SK-N-SH (cell line): ENCODE measurements at regions not wholly inside any gene's neighbourhood (a gene's known extent, or its start where the extent isn't known, plus 50 kb on each side); places are given as distances from the start of the nearest gene placed in this dataset.

Source experiments
- CTCF ChIA-PET: fragments of 300-600, 350-600 bp; formaldehyde crosslinking; extraction: SDS; loops from one replicate; lab custom pipeline; 2021; lab: Yijun Ruan, JAX
- POLR2A ChIA-PET: fragments of 350-600 bp; sonication (Branson Sonifier 250); formaldehyde crosslinking; extraction: SDS; loops from one replicate; lab custom pipeline; 2020; ENCODE audit warnings: antibody characterized with exemption, inconsistent platforms; lab: Yijun Ruan, JAX
- DNase-seq: peaks from one replicate; pipeline ENCODE4 v3.0.0; 2012
- H2AFZ ChIP-seq: fragments of 200-600 bp; sonication (generic); 2 replicates; pipeline ENCODE4 v1.8.1; 2016; ENCODE audit warnings: antibody characterized with exemption, mild to moderate bottlenecking, low read depth
- H3F3A ChIP-seq: fragments of 200-600 bp; sonication (generic); replicated peaks from 2 replicates; pipeline ENCODE3; 2016; ENCODE audit warnings: antibody characterized with exemption, mild to moderate bottlenecking; ENCODE audit not compliant: insufficient read depth
- H3K27ac ChIP-seq, 2 experiments: fragments of 200-500 bp in 1 of 2; fragments of 200-600 bp in 1 of 2; sonication (Bioruptor generic) in 1 of 2; sonication (generic), shearing (Covaris generic) in 1 of 2; 2 replicates each; pipeline versions ENCODE4 v1.5.1 to v1.6.1; 2014 to 2016; ENCODE audit warnings: low read depth in 2 of 2, inconsistent platforms in 1 of 2, low read length in 1 of 2, mild to moderate bottlenecking in 1 of 2, mixed read lengths in 1 of 2
- H3K27me3 ChIP-seq: fragments of 200-600 bp; sonication (generic), shearing (Covaris generic); 2 replicates; pipeline ENCODE4 v1.6.1; 2016; ENCODE audit warnings: mixed run types; ENCODE audit not compliant: insufficient read depth
- H3K36me3 ChIP-seq, 2 experiments: fragments of 200-500 bp in 1 of 2; fragments of 200-600 bp in 1 of 2; sonication (Bioruptor generic) in 1 of 2; sonication (generic) in 1 of 2; replicated peaks in 1 of 2; 2 replicates each; pipeline versions ENCODE3 to v1.5.1; 2014 to 2016; ENCODE audit warnings: low read length in 1 of 2, mild to moderate bottlenecking in 1 of 2; ENCODE audit not compliant: insufficient read depth in 2 of 2, control insufficient read depth in 1 of 2
- H3K4me1 ChIP-seq, 2 experiments: fragments of 200-500 bp in 1 of 2; fragments of 200-600 bp in 1 of 2; sonication (Bioruptor generic) in 1 of 2; sonication (generic), shearing (Covaris generic) in 1 of 2; 2 replicates each; pipeline versions ENCODE4 v1.5.1 to v1.6.1; 2014 to 2016; ENCODE audit warnings: low read depth in 1 of 2, low read length in 1 of 2, mixed run types in 1 of 2; ENCODE audit not compliant: insufficient read depth in 2 of 2, control insufficient read depth in 1 of 2
- H3K4me2 ChIP-seq: fragments of 200-600 bp; sonication (generic), shearing (Covaris generic); 2 replicates; pipeline ENCODE4 v1.6.1; 2017; ENCODE audit warnings: mixed run types
- H3K4me3 ChIP-seq, 2 experiments: fragments of 200-500 bp in 1 of 2; fragments of 200-600 bp in 1 of 2; sonication (Bioruptor generic) in 1 of 2; sonication (generic), shearing (Covaris generic) in 1 of 2; 2 replicates each; pipeline versions ENCODE4 v1.5.1 to v1.8.1; 2014 to 2016; ENCODE audit warnings: low read depth in 2 of 2, inconsistent platforms in 1 of 2, low read length in 1 of 2, mild to moderate bottlenecking in 1 of 2, mixed read lengths in 1 of 2, moderate library complexity in 1 of 2
- H3K79me2 ChIP-seq: fragments of 200-600 bp; sonication (generic); 2 replicates; pipeline ENCODE4 v1.8.1; 2017; ENCODE audit warnings: mild to moderate bottlenecking; ENCODE audit not compliant: insufficient read depth
- H3K9ac ChIP-seq: fragments of 200-600 bp; sonication (generic); 2 replicates; pipeline ENCODE4 v1.6.1; 2017; ENCODE audit warnings: mixed run types
- H3K9me2 ChIP-seq: fragments of 200-600 bp; sonication (generic); 2 replicates; pipeline ENCODE4 v1.6.1; 2017; ENCODE audit warnings: mixed run types
- H3K9me3 ChIP-seq: fragments of 200-600 bp; sonication (generic); 2 replicates; pipeline ENCODE4 v1.6.1; 2017; ENCODE audit warnings: mixed run types, mild to moderate bottlenecking, moderate library complexity
- H4K20me1 ChIP-seq: fragments of 200-600 bp; sonication (generic); 2 replicates; pipeline ENCODE4 v1.6.1; 2017; ENCODE audit warnings: mild to moderate bottlenecking, mixed run types; ENCODE audit not compliant: insufficient read depth
- CTCF ChIP-seq: fragments of 200-600 bp; sonication (generic); IDR thresholded peaks from 2 replicates; pipeline ENCODE4 v1.6.1; 2017; ENCODE audit warnings: antibody characterized with exemption, mild to moderate bottlenecking, moderate library complexity
- ELF1 ChIP-seq: IDR thresholded peaks from 2 replicates; pipeline ENCODE4 v1.4.0; 2012
- FOXJ3 ChIP-seq: sonication (generic); formaldehyde crosslinking; IDR thresholded peaks from 2 replicates; pipeline ENCODE4 v1.5.1; 2020; ENCODE audit warnings: mild to moderate bottlenecking, missing genetic modification reagents
- FOXM1 ChIP-seq: IDR thresholded peaks from 2 replicates; pipeline ENCODE4 v1.4.0; 2012; ENCODE audit warnings: low read depth, mild to moderate bottlenecking
- GATA2 ChIP-seq: sonication (generic); formaldehyde crosslinking; IDR thresholded peaks from 2 replicates; pipeline ENCODE4 v1.5.0; 2020; ENCODE audit warnings: mild to moderate bottlenecking, missing genetic modification reagents
- IRF3 ChIP-seq: fragments of 150-350 bp; IDR thresholded peaks from 2 replicates; pipeline ENCODE4 v1.6.1; 2016; ENCODE audit warnings: mild to moderate bottlenecking, low read depth, low read length
- JUND ChIP-seq: IDR thresholded peaks from 2 replicates; pipeline ENCODE4 v1.4.0; 2012
- MAX ChIP-seq: IDR thresholded peaks from 2 replicates; pipeline ENCODE4 v1.4.0; 2012; ENCODE audit warnings: low read depth
- NFIC ChIP-seq: IDR thresholded peaks from 2 replicates; pipeline ENCODE4 v1.4.0; 2012; ENCODE audit warnings: borderline replicate concordance
- POLR2AphosphoS5 ChIP-seq: IDR thresholded peaks from 2 replicates; pipeline ENCODE4 v1.6.1; 2012; ENCODE audit warnings: low read depth, low read length
- RFX5 ChIP-seq: IDR thresholded peaks from 2 replicates; pipeline ENCODE4 v1.6.1; 2012; ENCODE audit warnings: mild to moderate bottlenecking, improper control_type of control experiment, low read length
- SIN3A ChIP-seq: IDR thresholded peaks from 2 replicates; pipeline ENCODE4 v1.6.1; 2012; ENCODE audit warnings: low read depth, mild to moderate bottlenecking, low read length, moderate library complexity, borderline replicate concordance
- TEAD4 ChIP-seq: IDR thresholded peaks from 2 replicates; pipeline ENCODE4 v1.4.0; 2012; ENCODE audit warnings: mild to moderate bottlenecking, borderline replicate concordance; ENCODE audit not compliant: insufficient read depth
- USF2 ChIP-seq: fragments of 150-350 bp; IDR thresholded peaks from 2 replicates; pipeline ENCODE4 v1.6.1; 2017; ENCODE audit warnings: antibody characterized with exemption, low read length, low read depth, borderline replicate concordance
- ZBTB33 ChIP-seq: IDR thresholded peaks from 2 replicates; pipeline ENCODE4 v1.4.0; 2012; ENCODE audit warnings: low read depth, borderline replicate concordance
- WGBS: methylation state at CpG from one replicate; pipeline ENCODE4 v1.1.6; 2017; ENCODE audit warnings: low lambda C conversion rate; 5-methylcytosine and 5-hydroxymethylcytosine counted together

- TF ChIP-seq CTCF (no peak), TEAD4 (no peak), GATA2 (no peak), POLR2AphosphoS5 (no peak), USF2 (no peak), RFX5 (no peak), IRF3 (no peak)
- TF ChIP-seq, all 33 proteins: peak for 0
Observed at GRCh38 chrX:128294198-128294597, 242.0 kb upstream of the ACTRT1 start (continued).

- CTCF ChIA-PET: no interaction called here
- no peak for DNase-seq
- Histone ChIP-seq H3K9me2 (no peaks in the 10 kb centered on the region), H3K4me1 (no peaks in the 10 kb centered on the region), H3K27ac (no peak overlapping the region), H3K9me3 (no peaks in the 10 kb centered on the region), H3K79me2 (no peaks in the 10 kb centered on the region), H3K4me3 (no peak overlapping the region), H3F3A (no peaks in the 10 kb centered on the region), H3K9ac (no peak overlapping the region), H2AFZ (no peak overlapping the region), H4K20me1 (no peaks in the 10 kb centered on the region), H3K36me3 (no peaks in the 10 kb centered on the region), H3K27me3 (no peaks in the 10 kb centered on the region), H3K4me2 (no peak overlapping the region)
- no CpG with 5 or more reads among the region's 1 CpG for WGBS
- POLR2A ChIA-PET: no interaction called here
- TF ChIP-seq FOXJ3 (CRISPR knock-in tag) (no peak), SIN3A (no peak)
Observed at GRCh38 chrX:128287693-128288092, 235.5 kb upstream of the ACTRT1 start.

GRCh38 chrX:128250621-128251020 is 198.4 kb upstream of the ACTRT1 start:
- POLR2A ChIA-PET: no interaction called here
- no peaks in the 10 kb centered on the region for H3K9me2 ChIP-seq
- H2AFZ ChIP-seq: no peak overlapping the region
- H3K4me1 ChIP-seq: no peaks in the 10 kb centered on the region
- CTCF ChIA-PET: no interaction called here
- no peaks in the 10 kb centered on the region for H4K20me1 ChIP-seq
- TF ChIP-seq JUND (no peak), ELF1 (no peak), NFIC (no peak), GATA2 (no peak), RFX5 (no peak), ZBTB33 (no peak), FOXM1 (no peak), MAX (no peak), CTCF (no peak), IRF3 (no peak)
- no peak overlapping the region for H3K9ac ChIP-seq
- H3K27ac ChIP-seq: no peak overlapping the region
- H3K9me3 ChIP-seq: no peaks in the 10 kb centered on the region
- no peaks in the 10 kb centered on the region for H3K27me3 ChIP-seq
- no peaks in the 10 kb centered on the region for H3K36me3 ChIP-seq
- no peaks in the 10 kb centered on the region for H3K79me2 ChIP-seq
- no peak overlapping the region for H3K4me3 ChIP-seq
- no peak for DNase-seq
- no peaks in the 10 kb centered on the region for H3F3A ChIP-seq
- no peak overlapping the region for H3K4me2 ChIP-seq
